GM23338 (cell line): ENCODE measurements at regions not wholly inside any gene's neighbourhood (a gene's known extent, or its start where the extent isn't known, plus 50 kb on each side); places are given as distances from the start of the nearest gene placed in this dataset.

Experiments
- ATAC-seq: fragments of 200-7000 bp; cut with Tn5 transposase; 3 replicates; pipeline ENCODE4 v1.9.1; 2020
- DNase-seq: peaks from one replicate; pipeline ENCODE4 v3.0.0-alpha.2; 2015; ENCODE audit warnings: low spot score
- H2AFZ ChIP-seq: fragments of 200-600 bp; sonication (generic); 2 replicates; pipeline ENCODE4 v1.8.0; 2016; ENCODE audit warnings: antibody characterized with exemption, mild to moderate bottlenecking, moderate library complexity
- H3F3A ChIP-seq: fragments of 200-600 bp; sonication (generic); replicated peaks from 2 replicates; pipeline ENCODE4 v1.8.0; 2017; ENCODE audit warnings: antibody characterized with exemption, mixed run types, low read depth
- H3K27ac ChIP-seq: fragments of 200-600 bp; sonication (generic); 2 replicates; pipeline ENCODE4 v1.6.1; 2016; ENCODE audit warnings: low read depth
- H3K27me3 ChIP-seq: fragments of 200-600 bp; sonication (generic); 2 replicates; pipeline ENCODE4 v1.8.0; 2016; ENCODE audit warnings: mild to moderate bottlenecking, mixed run types, moderate library complexity; ENCODE audit not compliant: insufficient read depth
- H3K36me3 ChIP-seq: fragments of 200-600 bp; sonication (generic); 2 replicates; pipeline ENCODE4 v1.8.0; 2016; ENCODE audit warnings: mild to moderate bottlenecking; ENCODE audit not compliant: insufficient read depth
- H3K4me1 ChIP-seq: fragments of 200-600 bp; sonication (generic); 2 replicates; pipeline ENCODE4 v1.8.0; 2016; ENCODE audit warnings: mild to moderate bottlenecking, moderate library complexity; ENCODE audit not compliant: insufficient read depth
- H3K4me2 ChIP-seq: fragments of 200-600 bp; sonication (generic); 2 replicates; pipeline ENCODE4 v1.7.1; 2017; ENCODE audit warnings: mixed run types
- H3K4me3 ChIP-seq: fragments of 200-600 bp; sonication (generic); 2 replicates; pipeline ENCODE4 v1.6.1; 2016; ENCODE audit warnings: mixed run types
- H3K79me2 ChIP-seq: fragments of 200-600 bp; sonication (generic); replicated peaks from 2 replicates; pipeline ENCODE4 v1.8.0; 2017; ENCODE audit warnings: mild to moderate bottlenecking; ENCODE audit not compliant: insufficient read depth
- H3K9me2 ChIP-seq: fragments of 200-600 bp; sonication (generic); 2 replicates; pipeline ENCODE4 v1.8.0; 2017; ENCODE audit not compliant: insufficient read depth
- H4K20me1 ChIP-seq: fragments of 200-600 bp; sonication (generic); replicated peaks from 2 replicates; pipeline ENCODE4 v1.8.0; 2017; ENCODE audit warnings: mild to moderate bottlenecking; ENCODE audit not compliant: insufficient read depth
- H3K27ac Mint-ChIP-seq: 2 replicates; pipeline ENCODE4 v1.8.0; 2020; ENCODE audit warnings: inconsistent platforms, mild to moderate bottlenecking, moderate library complexity, mixed read lengths
- H3K27me3 Mint-ChIP-seq: 3 replicates; pipeline ENCODE4 v1.8.0; 2022; ENCODE audit warnings: low read depth, mild to moderate bottlenecking, moderate library complexity, mixed read lengths, inconsistent platforms; ENCODE audit not compliant: insufficient read depth, poor library complexity
- H3K36me3 Mint-ChIP-seq: 3 replicates; pipeline ENCODE4 v1.8.0; 2021; ENCODE audit warnings: low read depth, mild to moderate bottlenecking, inconsistent platforms, moderate library complexity, mixed read lengths
- H3K4me1 Mint-ChIP-seq: 3 replicates; pipeline ENCODE4 v1.8.0; 2020; ENCODE audit warnings: mild to moderate bottlenecking, inconsistent platforms, mixed read lengths
- H3K4me3 Mint-ChIP-seq: 3 replicates; pipeline ENCODE4 v1.8.0; 2021; ENCODE audit warnings: moderate library complexity, mild to moderate bottlenecking, inconsistent platforms, mixed read lengths
- H3K9me3 Mint-ChIP-seq: 3 replicates; pipeline ENCODE4 v1.8.0; 2020; ENCODE audit warnings: moderate library complexity, mild to moderate bottlenecking, inconsistent platforms, mixed read lengths
- CREB1 ChIP-seq: fragments of 250-450 bp; sonication (Bioruptor Pico); IDR thresholded peaks from 2 replicates; pipeline ENCODE4 v1.5.0; 2020; ENCODE audit warnings: low read depth, mild to moderate bottlenecking, moderate library complexity
- CTCF ChIP-seq, 2 experiments: fragments of 200-600 bp in 1 of 2; sonication (generic) in 1 of 2; conservative IDR thresholded peaks; 2 replicates each; pipeline versions ENCODE4 v1.5.1 to v1.6.1; 2016 to 2017; ENCODE audit warnings: antibody characterized with exemption in 2 of 2, low read depth in 2 of 2, mild to moderate bottlenecking in 2 of 2, moderate library complexity in 1 of 2
- ETS1 ChIP-seq: IDR thresholded peaks from 2 replicates; pipeline ENCODE4 v1.6.1; 2016; ENCODE audit warnings: antibody characterized with exemption
- EZH2 ChIP-seq: fragments of 200-600 bp; sonication (generic); IDR thresholded peaks from one replicate; pipeline ENCODE4 v1.8.0; 2017; ENCODE audit warnings: antibody characterized with exemption, mild to moderate bottlenecking, low read depth; ENCODE audit not compliant: unreplicated experiment
- EZH2phosphoT487 ChIP-seq: fragments of 200-600 bp; sonication (generic); IDR thresholded peaks from one replicate; pipeline ENCODE4 v1.8.1; 2018; ENCODE audit warnings: antibody characterized with exemption; ENCODE audit not compliant: unreplicated experiment
- JUNB ChIP-seq: IDR thresholded peaks from one replicate; pipeline ENCODE4 v1.6.1; 2016; ENCODE audit warnings: antibody characterized with exemption; ENCODE audit not compliant: unreplicated experiment
- NANOG ChIP-seq: IDR thresholded peaks from 2 replicates; pipeline ENCODE4 v1.6.1; 2016; ENCODE audit warnings: antibody characterized with exemption, borderline replicate concordance
- POLR2AphosphoS5 ChIP-seq: IDR thresholded peaks from 2 replicates; pipeline ENCODE4 v1.6.1; 2016; ENCODE audit warnings: antibody characterized with exemption, low read depth
- REST ChIP-seq: IDR thresholded peaks from one replicate; pipeline ENCODE4 v1.6.1; 2018; ENCODE audit warnings: antibody characterized with exemption; ENCODE audit not compliant: unreplicated experiment
- STAT1 ChIP-seq: IDR thresholded peaks from one replicate; pipeline ENCODE4 v1.6.1; 2016; ENCODE audit warnings: antibody characterized with exemption; ENCODE audit not compliant: unreplicated experiment
- ZNF114 ChIP-seq: fragments of 250-450 bp; sonication (Bioruptor Pico); IDR thresholded peaks from 2 replicates; pipeline ENCODE4 v1.5.0; 2020; ENCODE audit warnings: mild to moderate bottlenecking, moderate library complexity
- ZNF331 ChIP-seq: fragments of 250-450 bp; sonication (Bioruptor Pico); IDR thresholded peaks from 2 replicates; pipeline ENCODE4 v1.5.0; 2020; ENCODE audit warnings: low read depth, mild to moderate bottlenecking, moderate library complexity
- ZNF462 ChIP-seq: fragments of 250-450 bp; sonication (Bioruptor Pico); IDR thresholded peaks from 2 replicates; pipeline ENCODE4 v1.5.0; 2020; ENCODE audit warnings: mild to moderate bottlenecking, moderate library complexity

GRCh38 chr16:17986991-17987390 lies 349.5 kb downstream of the NPIPA8 start:
- no peaks in the 10 kb centered on the region for H3K27me3 ChIP-seq
- H3K79me2 ChIP-seq, result no peaks in the 10 kb centered on the region
- H3K9me2 ChIP-seq, result no peaks in the 10 kb centered on the region
- H3K4me3 ChIP-seq, result no peak overlapping the region
- ATAC-seq, result no peak
- H3K4me1 ChIP-seq, result peaks cover 4% of the 10 kb centered on the region; the same call in 1 of the 2 replicates
- no peaks in the 10 kb centered on the region for H3K36me3 Mint-ChIP-seq
- H3K9me3 Mint-ChIP-seq, result no peaks in the 10 kb centered on the region
- no peak overlapping the region for H3K27ac Mint-ChIP-seq
- no peak for TF ChIP-seq STAT1
- TF ChIP-seq JUNB, result no peak
- TF ChIP-seq EZH2phosphoT487, result no peak
- TF ChIP-seq ETS1, result no peak
- no peak for TF ChIP-seq CREB1 (CRISPR knock-in tag)
- no peak for TF ChIP-seq ZNF331 (CRISPR knock-in tag)
- no peak for TF ChIP-seq ZNF462 (CRISPR knock-in tag)
- no peak for TF ChIP-seq ZNF114
- no peak for TF ChIP-seq EZH2
- no peak for TF ChIP-seq CTCF (conservative IDR thresholded peaks at IDR 0.05; ENCODE audit: low read depth in 2 of 2)
- TF ChIP-seq REST, result no peak
- no peak for TF ChIP-seq NANOG
- TF ChIP-seq POLR2AphosphoS5, result no peak
- H3K36me3 ChIP-seq, result no peaks in the 10 kb centered on the region
- no peaks in the 10 kb centered on the region for H3F3A ChIP-seq
- H3K27me3 Mint-ChIP-seq, result no peaks in the 10 kb centered on the region
- H3K4me2 ChIP-seq, result no peak overlapping the region
- no peak overlapping the region for H3K4me3 Mint-ChIP-seq
- peak overlapping the region; percentile 66; the same call in 1 of the 2 replicates for H2AFZ ChIP-seq
- no peak for DNase-seq
- no peak overlapping the region for H3K27ac ChIP-seq
- H3K4me1 Mint-ChIP-seq, result peaks cover 10% of the 10 kb centered on the region
- H4K20me1 ChIP-seq, result no peaks in the 10 kb centered on the region
